Activated naive CD8-positive, alpha-beta T cell (primary cell): ENCODE measurements at regions not wholly inside any gene's neighbourhood (a gene's known extent, or its start where the extent isn't known, plus 50 kb on each side); places are given as distances from the start of the nearest gene placed in this dataset.

Experiments used
- H3K27ac Mint-ChIP-seq: one replicate; pipeline ENCODE4 v1.8.0; 2021; ENCODE audit warnings: mixed read lengths
- H3K27me3 Mint-ChIP-seq: one replicate; pipeline ENCODE4 v1.8.0; 2021; ENCODE audit warnings: mixed read lengths
- H3K36me3 Mint-ChIP-seq: one replicate; pipeline ENCODE4 v1.8.0; 2021; ENCODE audit warnings: mixed read lengths
- H3K4me1 Mint-ChIP-seq: one replicate; pipeline ENCODE4 v1.8.0; 2021; ENCODE audit warnings: low read depth, mixed read lengths
- H3K4me3 Mint-ChIP-seq: one replicate; pipeline ENCODE4 v1.8.0; 2021; ENCODE audit warnings: mild to moderate bottlenecking, mixed read lengths
- H3K9me3 Mint-ChIP-seq: one replicate; pipeline ENCODE4 v1.8.0; 2021; ENCODE audit warnings: low read depth, mixed read lengths

- H3K4me3 Mint-ChIP-seq: no peak overlapping the region
- peaks cover under 1% of the 10 kb centered on the region for H3K9me3 Mint-ChIP-seq
Measured at GRCh38 chr9:113764572-113764971, 111.5 kb upstream of the ZNF618 start.

GRCh38 chr9:113769412-113769811 lies 106.7 kb upstream of the ZNF618 start:
- H3K4me1 Mint-ChIP-seq: no peaks in the 10 kb centered on the region
- H3K36me3 Mint-ChIP-seq: no peaks in the 10 kb centered on the region
- no peak overlapping the region for H3K27ac Mint-ChIP-seq
- peaks cover 19% of the 10 kb centered on the region for H3K27me3 Mint-ChIP-seq
- no peaks in the 10 kb centered on the region for H3K9me3 Mint-ChIP-seq
- H3K4me3 Mint-ChIP-seq: no peak overlapping the region

More at GRCh38 chr9:113764572-113764971, 111.5 kb upstream of the ZNF618 start:
- Mint-ChIP-seq H3K36me3 (no peaks in the 10 kb centered on the region), H3K4me1 (no peaks in the 10 kb centered on the region), H3K27me3 (peaks cover 26% of the 10 kb centered on the region), H3K27ac (no peak overlapping the region)

- no peaks in the 10 kb centered on the region for H3K9me3 Mint-ChIP-seq
- H3K4me3 Mint-ChIP-seq: no peak overlapping the region
- peaks cover 13% of the 10 kb centered on the region for H3K27me3 Mint-ChIP-seq
- no peaks in the 10 kb centered on the region for H3K4me1 Mint-ChIP-seq
- H3K27ac Mint-ChIP-seq: no peak overlapping the region
- H3K36me3 Mint-ChIP-seq: no peaks in the 10 kb centered on the region
Measured at GRCh38 chr9:113770396-113770795, 105.7 kb upstream of the ZNF618 start.

GRCh38 chr9:113771199-113771598 lies 104.9 kb upstream of the ZNF618 start:
- no peaks in the 10 kb centered on the region for H3K4me1 Mint-ChIP-seq
- H3K9me3 Mint-ChIP-seq: no peaks in the 10 kb centered on the region
- no peak overlapping the region for H3K4me3 Mint-ChIP-seq
- H3K36me3 Mint-ChIP-seq: no peaks in the 10 kb centered on the region
- peaks cover 10% of the 10 kb centered on the region for H3K27me3 Mint-ChIP-seq
- H3K27ac Mint-ChIP-seq: no peak overlapping the region

- Mint-ChIP-seq H3K27me3 (peaks cover 8% of the 10 kb centered on the region), H3K36me3 (no peaks in the 10 kb centered on the region), H3K4me3 (no peak overlapping the region), H3K9me3 (no peaks in the 10 kb centered on the region), H3K4me1 (no peaks in the 10 kb centered on the region), H3K27ac (no peak overlapping the region)
Measured at GRCh38 chr9:113772121-113772810, 103.8 kb upstream of the ZNF618 start.

GRCh38 chr9:113774963-113775362 lies 101.1 kb upstream of the ZNF618 start:
- H3K4me3 Mint-ChIP-seq: no peak overlapping the region
- H3K27me3 Mint-ChIP-seq: no peaks in the 10 kb centered on the region

GRCh38 chr9:113775749-113776148 lies 100.4 kb upstream of the ZNF618 start:
- Mint-ChIP-seq H3K27me3 (no peaks in the 10 kb centered on the region), H3K4me1 (no peaks in the 10 kb centered on the region), H3K9me3 (no peaks in the 10 kb centered on the region), H3K27ac (no peak overlapping the region), H3K36me3 (no peaks in the 10 kb centered on the region), H3K4me3 (no peak overlapping the region)

More at GRCh38 chr9:113774963-113775362, 101.1 kb upstream of the ZNF618 start:
- Mint-ChIP-seq H3K9me3 (no peaks in the 10 kb centered on the region), H3K27ac (no peak overlapping the region), H3K36me3 (no peaks in the 10 kb centered on the region), H3K4me1 (no peaks in the 10 kb centered on the region)

GRCh38 chr9:113776194-113776593 lies 99.9 kb upstream of the ZNF618 start:
- no peaks in the 10 kb centered on the region for H3K4me1 Mint-ChIP-seq
- H3K27me3 Mint-ChIP-seq: no peaks in the 10 kb centered on the region
- H3K27ac Mint-ChIP-seq: no peak overlapping the region
- no peaks in the 10 kb centered on the region for H3K36me3 Mint-ChIP-seq
- no peaks in the 10 kb centered on the region for H3K9me3 Mint-ChIP-seq
- H3K4me3 Mint-ChIP-seq: no peak overlapping the region

GRCh38 chr9:113781381-113781780 lies 94.7 kb upstream of the ZNF618 start:
- no peaks in the 10 kb centered on the region for H3K4me1 Mint-ChIP-seq
- no peaks in the 10 kb centered on the region for H3K9me3 Mint-ChIP-seq
- peaks cover 4% of the 10 kb centered on the region for H3K27me3 Mint-ChIP-seq
- no peaks in the 10 kb centered on the region for H3K36me3 Mint-ChIP-seq
- H3K4me3 Mint-ChIP-seq: no peak overlapping the region
- H3K27ac Mint-ChIP-seq: no peak overlapping the region

- H3K4me3 Mint-ChIP-seq: no peak overlapping the region
- H3K27me3 Mint-ChIP-seq: peaks cover 4% of the 10 kb centered on the region
- no peak overlapping the region for H3K27ac Mint-ChIP-seq
- H3K4me1 Mint-ChIP-seq: no peaks in the 10 kb centered on the region
- no peaks in the 10 kb centered on the region for H3K36me3 Mint-ChIP-seq
- no peaks in the 10 kb centered on the region for H3K9me3 Mint-ChIP-seq
Measured at GRCh38 chr9:113781896-113782295, 94.2 kb upstream of the ZNF618 start.

- Mint-ChIP-seq H3K27ac (no peak overlapping the region), H3K27me3 (peaks cover 6% of the 10 kb centered on the region), H3K4me1 (no peaks in the 10 kb centered on the region), H3K4me3 (no peak overlapping the region), H3K36me3 (no peaks in the 10 kb centered on the region), H3K9me3 (no peaks in the 10 kb centered on the region)
Measured at GRCh38 chr9:113783475-113783874, 92.6 kb upstream of the ZNF618 start.

GRCh38 chr9:113785334-113785733 lies 90.8 kb upstream of the ZNF618 start:
- no peaks in the 10 kb centered on the region for H3K36me3 Mint-ChIP-seq
- H3K9me3 Mint-ChIP-seq: no peaks in the 10 kb centered on the region
- H3K4me1 Mint-ChIP-seq: no peaks in the 10 kb centered on the region
- H3K27me3 Mint-ChIP-seq: peaks cover 11% of the 10 kb centered on the region
- H3K4me3 Mint-ChIP-seq: no peak overlapping the region
- H3K27ac Mint-ChIP-seq: no peak overlapping the region

- Mint-ChIP-seq H3K27ac (no peak overlapping the region), H3K36me3 (no peaks in the 10 kb centered on the region), H3K4me1 (no peaks in the 10 kb centered on the region), H3K4me3 (no peak overlapping the region), H3K27me3 (peaks cover 11% of the 10 kb centered on the region), H3K9me3 (no peaks in the 10 kb centered on the region)
Measured at GRCh38 chr9:113786071-113786470, 90.0 kb upstream of the ZNF618 start.

GRCh38 chr9:113787871-113788270 lies 88.2 kb upstream of the ZNF618 start:
- peaks cover 8% of the 10 kb centered on the region for H3K27me3 Mint-ChIP-seq
- H3K9me3 Mint-ChIP-seq: no peaks in the 10 kb centered on the region
- H3K4me3 Mint-ChIP-seq: no peak overlapping the region
- H3K36me3 Mint-ChIP-seq: no peaks in the 10 kb centered on the region
- H3K4me1 Mint-ChIP-seq: no peaks in the 10 kb centered on the region
- no peak overlapping the region for H3K27ac Mint-ChIP-seq

- Mint-ChIP-seq H3K4me1 (no peaks in the 10 kb centered on the region), H3K4me3 (no peak overlapping the region), H3K9me3 (no peaks in the 10 kb centered on the region), H3K36me3 (no peaks in the 10 kb centered on the region), H3K27me3 (peaks cover 8% of the 10 kb centered on the region), H3K27ac (no peak overlapping the region)
Measured at GRCh38 chr9:113788616-113789330, 87.3 kb upstream of the ZNF618 start.

GRCh38 chr9:113790093-113790492 lies 86.0 kb upstream of the ZNF618 start:
- Mint-ChIP-seq H3K27me3 (peaks cover 8% of the 10 kb centered on the region), H3K36me3 (no peaks in the 10 kb centered on the region), H3K27ac (no peak overlapping the region), H3K4me1 (no peaks in the 10 kb centered on the region), H3K4me3 (no peak overlapping the region), H3K9me3 (no peaks in the 10 kb centered on the region)
